ENCODE measurements at regions not wholly inside any gene's neighbourhood (a gene's known extent, or its start where the extent isn't known, plus 50 kb on each side); places are given as distances from the start of the nearest gene placed in this dataset.

- Histone ChIP-seq H3K4me3 (ENCODE audit: low read length) (no peak overlapping the region), H3K4me1 (ENCODE audit: insufficient read depth, low read length) (no peaks in the 10 kb centered on the region), H3K9me3 (ENCODE audit: low read depth, low read length) (no peaks in the 10 kb centered on the region), H3K27me3 (ENCODE audit: insufficient read depth, low read length) (no peaks in the 10 kb centered on the region)
These were observed 770.7 kb downstream of the BCL11B start for GRCh38 chr14:98501335-98501734.

- Histone ChIP-seq H3K4me3 (ENCODE audit: low read length) (no peak overlapping the region), H3K4me1 (ENCODE audit: insufficient read depth, low read length) (no peaks in the 10 kb centered on the region), H3K9me3 (ENCODE audit: low read depth, low read length) (no peaks in the 10 kb centered on the region), H3K27me3 (ENCODE audit: insufficient read depth, low read length) (no peaks in the 10 kb centered on the region)
These were observed 770.2 kb downstream of the BCL11B start for GRCh38 chr14:98501836-98502235.

GRCh38 chr14:98503086-98503815 is 768.7 kb downstream of the BCL11B start:
- H3K4me3 ChIP-seq (ENCODE audit: low read length): no peak overlapping the region
- H3K4me1 ChIP-seq (ENCODE audit: insufficient read depth, low read length): no peaks in the 10 kb centered on the region
- no peaks in the 10 kb centered on the region for H3K9me3 ChIP-seq (ENCODE audit: low read depth, low read length)
- no peaks in the 10 kb centered on the region for H3K27me3 ChIP-seq (ENCODE audit: insufficient read depth, low read length)

GRCh38 chr14:98507264-98507663 is 764.7 kb downstream of the BCL11B start:
- Histone ChIP-seq H3K9me3 (ENCODE audit: low read depth, low read length) (no peaks in the 10 kb centered on the region), H3K27me3 (ENCODE audit: insufficient read depth, low read length) (no peaks in the 10 kb centered on the region), H3K4me3 (ENCODE audit: low read length) (no peak overlapping the region), H3K4me1 (ENCODE audit: insufficient read depth, low read length) (no peaks in the 10 kb centered on the region)

GRCh38 chr14:98510392-98510791 is 761.6 kb downstream of the BCL11B start:
- H3K4me1 ChIP-seq (ENCODE audit: insufficient read depth, low read length): no peaks in the 10 kb centered on the region
- H3K4me3 ChIP-seq (ENCODE audit: low read length): no peak overlapping the region
- H3K9me3 ChIP-seq (ENCODE audit: low read depth, low read length): no peaks in the 10 kb centered on the region
- H3K27me3 ChIP-seq (ENCODE audit: insufficient read depth, low read length): no peaks in the 10 kb centered on the region

- H3K9me3 ChIP-seq (ENCODE audit: low read depth, low read length): no peaks in the 10 kb centered on the region
- H3K4me1 ChIP-seq (ENCODE audit: insufficient read depth, low read length): no peaks in the 10 kb centered on the region
- no peaks in the 10 kb centered on the region for H3K27me3 ChIP-seq (ENCODE audit: insufficient read depth, low read length)
- no peak overlapping the region for H3K4me3 ChIP-seq (ENCODE audit: low read length)
These were observed 759.3 kb downstream of the BCL11B start for GRCh38 chr14:98512501-98513251.

- Histone ChIP-seq H3K4me1 (ENCODE audit: insufficient read depth, low read length) (no peaks in the 10 kb centered on the region), H3K9me3 (ENCODE audit: low read depth, low read length) (no peaks in the 10 kb centered on the region), H3K27me3 (ENCODE audit: insufficient read depth, low read length) (no peaks in the 10 kb centered on the region), H3K4me3 (ENCODE audit: low read length) (no peak overlapping the region)
These were observed 758.4 kb downstream of the BCL11B start for GRCh38 chr14:98513558-98513957.

GRCh38 chr14:98514016-98514415 is 758.0 kb downstream of the BCL11B start:
- H3K4me1 ChIP-seq (ENCODE audit: insufficient read depth, low read length): no peaks in the 10 kb centered on the region
- H3K9me3 ChIP-seq (ENCODE audit: low read depth, low read length): no peaks in the 10 kb centered on the region
- H3K4me3 ChIP-seq (ENCODE audit: low read length): no peak overlapping the region
- no peaks in the 10 kb centered on the region for H3K27me3 ChIP-seq (ENCODE audit: insufficient read depth, low read length)

- H3K4me3 ChIP-seq (ENCODE audit: low read length): no peak overlapping the region
- no peaks in the 10 kb centered on the region for H3K4me1 ChIP-seq (ENCODE audit: insufficient read depth, low read length)
- no peaks in the 10 kb centered on the region for H3K9me3 ChIP-seq (ENCODE audit: low read depth, low read length)
- H3K27me3 ChIP-seq (ENCODE audit: insufficient read depth, low read length): no peaks in the 10 kb centered on the region
These were observed 735.7 kb downstream of the BCL11B start for GRCh38 chr14:98536256-98536655.

GRCh38 chr14:98542316-98542715 is 729.7 kb downstream of the BCL11B start:
- Histone ChIP-seq H3K27me3 (ENCODE audit: insufficient read depth, low read length) (no peaks in the 10 kb centered on the region), H3K4me1 (ENCODE audit: insufficient read depth, low read length) (peaks cover 12% of the 10 kb centered on the region), H3K4me3 (ENCODE audit: low read length) (no peak overlapping the region), H3K9me3 (ENCODE audit: low read depth, low read length) (no peaks in the 10 kb centered on the region)

- Histone ChIP-seq H3K9me3 (ENCODE audit: low read depth, low read length) (no peaks in the 10 kb centered on the region), H3K4me1 (ENCODE audit: insufficient read depth, low read length) (peaks cover 12% of the 10 kb centered on the region), H3K4me3 (ENCODE audit: low read length) (no peak overlapping the region), H3K27me3 (ENCODE audit: insufficient read depth, low read length) (no peaks in the 10 kb centered on the region)
These were observed 728.9 kb downstream of the BCL11B start for GRCh38 chr14:98543074-98543473.

- H3K4me1 ChIP-seq (ENCODE audit: insufficient read depth, low read length): peaks cover 12% of the 10 kb centered on the region
- no peaks in the 10 kb centered on the region for H3K27me3 ChIP-seq (ENCODE audit: insufficient read depth, low read length)
- H3K9me3 ChIP-seq (ENCODE audit: low read depth, low read length): no peaks in the 10 kb centered on the region
- no peak overlapping the region for H3K4me3 ChIP-seq (ENCODE audit: low read length)
These were observed 727.8 kb downstream of the BCL11B start for GRCh38 chr14:98544174-98544573.

GRCh38 chr14:98545181-98545580 is 726.8 kb downstream of the BCL11B start:
- no peaks in the 10 kb centered on the region for H3K27me3 ChIP-seq (ENCODE audit: insufficient read depth, low read length)
- no peaks in the 10 kb centered on the region for H3K9me3 ChIP-seq (ENCODE audit: low read depth, low read length)
- peaks cover 12% of the 10 kb centered on the region for H3K4me1 ChIP-seq (ENCODE audit: insufficient read depth, low read length)
- no peak overlapping the region for H3K4me3 ChIP-seq (ENCODE audit: low read length)

GRCh38 chr14:98548071-98548686 is 723.8 kb downstream of the BCL11B start:
- Histone ChIP-seq H3K27me3 (ENCODE audit: insufficient read depth, low read length) (no peaks in the 10 kb centered on the region), H3K4me1 (ENCODE audit: insufficient read depth, low read length) (peaks cover under 1% of the 10 kb centered on the region), H3K9me3 (ENCODE audit: low read depth, low read length) (no peaks in the 10 kb centered on the region), H3K4me3 (ENCODE audit: low read length) (no peak overlapping the region)

GRCh38 chr14:98551028-98551427 is 721.0 kb downstream of the BCL11B start:
- no peak overlapping the region for H3K4me3 ChIP-seq (ENCODE audit: low read length)
- H3K4me1 ChIP-seq (ENCODE audit: insufficient read depth, low read length): no peaks in the 10 kb centered on the region
- no peaks in the 10 kb centered on the region for H3K27me3 ChIP-seq (ENCODE audit: insufficient read depth, low read length)
- no peaks in the 10 kb centered on the region for H3K9me3 ChIP-seq (ENCODE audit: low read depth, low read length)
